H9 (cell line): ENCODE measurements at regions not wholly inside any gene's neighbourhood (a gene's known extent, or its start where the extent isn't known, plus 50 kb on each side); places are given as distances from the start of the nearest gene placed in this dataset.

Source experiments
- DNase-seq: peaks from one replicate; pipeline ENCODE4 v3.0.0-alpha.2; 2017
- H2AFZ ChIP-seq: one replicate; pipeline ENCODE4 v1.6.1; 2013; ENCODE audit warnings: mild to moderate bottlenecking, low read length, control low read depth, moderate library complexity
- H2AK5ac ChIP-seq: 2 replicates; pipeline ENCODE4 v1.6.1; 2013; ENCODE audit warnings: low read length, control low read depth, mixed read lengths; ENCODE audit not compliant: insufficient read length
- H2BK120ac ChIP-seq: one replicate; pipeline ENCODE4 v1.6.1; 2013; ENCODE audit warnings: low read depth, mild to moderate bottlenecking, low read length, control low read depth, inconsistent platforms; ENCODE audit not compliant: poor library complexity, severe bottlenecking
- H2BK12ac ChIP-seq: 2 replicates; pipeline ENCODE4 v1.6.1; 2013; ENCODE audit warnings: low read length, control low read depth, mixed read lengths, low read depth; ENCODE audit not compliant: insufficient read length
- H2BK15ac ChIP-seq: 2 replicates; pipeline ENCODE4 v1.6.1; 2013; ENCODE audit warnings: low read depth, low read length, control low read depth
- H2BK20ac ChIP-seq: one replicate; pipeline ENCODE4 v1.6.1; 2013; ENCODE audit warnings: low read depth, mild to moderate bottlenecking, low read length, control low read depth, inconsistent platforms; ENCODE audit not compliant: poor library complexity, severe bottlenecking
- H2BK5ac ChIP-seq: 2 replicates; pipeline ENCODE4 v1.6.1; 2013; ENCODE audit warnings: low read length, control low read depth, mixed read lengths; ENCODE audit not compliant: insufficient read length
- H3K14ac ChIP-seq: 2 replicates; pipeline ENCODE4 v1.6.1; 2013; ENCODE audit warnings: low read length, control low read depth; ENCODE audit not compliant: insufficient read depth
- H3K18ac ChIP-seq: 2 replicates; pipeline ENCODE4 v1.6.1; 2013; ENCODE audit warnings: low read depth, mild to moderate bottlenecking, mixed read lengths, low read length, control low read depth; ENCODE audit not compliant: insufficient read length
- H3K23ac ChIP-seq: 2 replicates; pipeline ENCODE4 v1.6.1; 2013; ENCODE audit warnings: low read length, control low read depth, mixed read lengths, low read depth; ENCODE audit not compliant: insufficient read length
- H3K23me2 ChIP-seq: 2 replicates; pipeline ENCODE4 v1.6.1; 2013; ENCODE audit warnings: low read depth, mild to moderate bottlenecking, mixed read lengths, low read length, control low read depth; ENCODE audit not compliant: insufficient read length, poor library complexity, severe bottlenecking
- H3K27ac ChIP-seq: 2 replicates; pipeline ENCODE4 v1.5.1; 2013; ENCODE audit warnings: low read length, control low read depth, mixed read lengths, low read depth; ENCODE audit not compliant: insufficient read length
- H3K27me3 ChIP-seq: 2 replicates; pipeline ENCODE4 v1.6.1; 2013; ENCODE audit warnings: low read length, control low read depth, inconsistent platforms; ENCODE audit not compliant: insufficient read depth
- H3K4ac ChIP-seq: 2 replicates; pipeline ENCODE4 v1.6.1; 2013; ENCODE audit warnings: low read depth, mild to moderate bottlenecking, control low read depth, inconsistent platforms, low read length, moderate library complexity
- H3K4me1 ChIP-seq: 2 replicates; pipeline ENCODE4 v1.6.1; 2013; ENCODE audit warnings: low read length, control low read depth, inconsistent platforms; ENCODE audit not compliant: insufficient read depth
- H3K4me2 ChIP-seq: 2 replicates; pipeline ENCODE4 v1.6.1; 2013; ENCODE audit warnings: low read length, control low read depth, mixed read lengths; ENCODE audit not compliant: insufficient read length, insufficient read depth
- H3K56ac ChIP-seq: 2 replicates; pipeline ENCODE4 v1.6.1; 2013; ENCODE audit warnings: low read depth, mild to moderate bottlenecking, mixed read lengths, low read length, control low read depth; ENCODE audit not compliant: insufficient read length
- H3K79me1 ChIP-seq: 2 replicates; pipeline ENCODE4 v1.6.1; 2013; ENCODE audit warnings: low read depth, mild to moderate bottlenecking, moderate library complexity, low read length, control low read depth, inconsistent platforms; ENCODE audit not compliant: insufficient read depth, poor library complexity, severe bottlenecking
- H3K79me2 ChIP-seq: 2 replicates; pipeline ENCODE4 v1.6.1; 2013; ENCODE audit warnings: low read length, control low read depth, inconsistent platforms; ENCODE audit not compliant: insufficient read depth
- H3K9ac ChIP-seq: 2 replicates; pipeline ENCODE4 v1.6.1; 2013; ENCODE audit warnings: low read length, control low read depth, mixed read lengths; ENCODE audit not compliant: insufficient read length; ENCODE audit errors: extremely low read depth
- H3K9me3 ChIP-seq: one replicate; pipeline ENCODE4 v1.6.1; 2013; ENCODE audit warnings: low read depth, low read length, inconsistent platforms; ENCODE audit not compliant: control insufficient read depth
- H3T11ph ChIP-seq: one replicate; pipeline ENCODE4 v1.6.1; 2013; ENCODE audit warnings: mild to moderate bottlenecking, low read length, control low read depth, inconsistent platforms
- H4K20me1 ChIP-seq: one replicate; pipeline ENCODE4 v1.6.1; 2013; ENCODE audit not compliant: control insufficient read depth, insufficient read length, insufficient read depth
- H4K5ac ChIP-seq: 2 replicates; pipeline ENCODE4 v1.6.1; 2013; ENCODE audit warnings: low read depth, mild to moderate bottlenecking, mixed read lengths, low read length, control low read depth; ENCODE audit not compliant: insufficient read length
- H4K8ac ChIP-seq: replicated peaks from 2 replicates; pipeline ENCODE4 v1.6.1; 2013; ENCODE audit warnings: low read length, control low read depth, mixed read lengths, low read depth; ENCODE audit not compliant: insufficient read length
- H4K91ac ChIP-seq: 2 replicates; pipeline ENCODE4 v1.6.1; 2013; ENCODE audit warnings: low read depth, mild to moderate bottlenecking, moderate library complexity, mixed read lengths, low read length, control low read depth; ENCODE audit not compliant: insufficient read length
- H3K27ac Mint-ChIP-seq, 3 experiments: 2 replicates in 2 of 3; 3 replicates in 1 of 3; pipeline ENCODE4 v1.8.0; 2020 to 2021; ENCODE audit warnings: mixed read lengths in 3 of 3, mild to moderate bottlenecking in 1 of 3, moderate library complexity in 1 of 3
- H3K27me3 Mint-ChIP-seq: 2 replicates; pipeline ENCODE4 v1.8.0; 2021; ENCODE audit warnings: low read depth, mild to moderate bottlenecking, moderate library complexity, mixed read lengths
- H3K36me3 Mint-ChIP-seq, 3 experiments: 2 replicates in 2 of 3; 3 replicates in 1 of 3; pipeline ENCODE4 v1.8.0; 2020 to 2021; ENCODE audit warnings: low read depth in 3 of 3, mixed read lengths in 3 of 3; ENCODE audit not compliant: insufficient read depth in 1 of 3
- H3K4me1 Mint-ChIP-seq, 2 experiments: 2 replicates each; pipeline ENCODE4 v1.8.0; 2020; ENCODE audit warnings: mixed read lengths in 2 of 2
- H3K4me3 Mint-ChIP-seq, 2 experiments: 2 replicates in 1 of 2; 3 replicates in 1 of 2; pipeline ENCODE4 v1.8.0; 2020 to 2021; ENCODE audit warnings: mild to moderate bottlenecking in 2 of 2, mixed read lengths in 2 of 2, moderate library complexity in 1 of 2
- H3K9me3 Mint-ChIP-seq, 2 experiments: 2 replicates in 1 of 2; 3 replicates in 1 of 2; pipeline ENCODE4 v1.8.0; 2020; ENCODE audit warnings: mild to moderate bottlenecking in 2 of 2, mixed read lengths in 2 of 2, moderate library complexity in 1 of 2
- WGBS: extraction: QIAGEN DNeasy Blood & Tissue Kit; methylation state at CpG from one replicate; pipeline ENCODE4 v1.1.7; 2013; ENCODE audit warnings: missing lambda C conversion rate, low lambda C conversion rate, mixed read lengths; ENCODE audit not compliant: insufficient read length; ENCODE audit errors: extremely low coverage; 5-methylcytosine and 5-hydroxymethylcytosine counted together
- TF ChIP-seq, protein P1 (sequence below): fragments of 200-600 bp; sonication (generic); conservative IDR thresholded peaks from 3 replicates; pipeline ENCODE4 v1.8.0; 2021; ENCODE audit warnings: antibody characterized with exemption, mild to moderate bottlenecking

DNA sequence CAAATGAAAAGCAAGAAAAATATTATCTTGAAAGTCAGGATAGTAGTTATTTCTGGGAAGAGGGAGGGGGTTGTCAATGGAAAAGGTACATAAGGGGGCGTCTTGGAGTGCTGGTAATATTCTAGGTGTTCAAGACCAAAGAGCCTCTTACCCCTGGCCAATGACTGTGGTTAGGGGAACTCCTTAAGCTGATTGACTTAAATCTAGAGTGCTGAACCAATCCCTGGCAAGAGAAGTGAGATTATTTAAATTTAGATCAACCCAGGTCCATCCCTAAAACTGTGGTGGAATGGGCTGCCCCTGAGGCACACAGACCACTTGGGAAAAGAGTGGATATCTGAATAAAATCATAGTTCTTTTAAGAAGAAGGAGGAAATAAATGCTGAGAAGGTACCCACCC is 174.1 kb downstream of the COPRS start:
- no peaks in the 10 kb centered on the region for H3K23me2 ChIP-seq
- no peak overlapping the region for H2BK5ac ChIP-seq
- H2BK15ac ChIP-seq: no peak overlapping the region
- H3K14ac ChIP-seq: no peak overlapping the region
- no peak overlapping the region for H3K9ac ChIP-seq
- TF ChIP-seq, protein P1, sequence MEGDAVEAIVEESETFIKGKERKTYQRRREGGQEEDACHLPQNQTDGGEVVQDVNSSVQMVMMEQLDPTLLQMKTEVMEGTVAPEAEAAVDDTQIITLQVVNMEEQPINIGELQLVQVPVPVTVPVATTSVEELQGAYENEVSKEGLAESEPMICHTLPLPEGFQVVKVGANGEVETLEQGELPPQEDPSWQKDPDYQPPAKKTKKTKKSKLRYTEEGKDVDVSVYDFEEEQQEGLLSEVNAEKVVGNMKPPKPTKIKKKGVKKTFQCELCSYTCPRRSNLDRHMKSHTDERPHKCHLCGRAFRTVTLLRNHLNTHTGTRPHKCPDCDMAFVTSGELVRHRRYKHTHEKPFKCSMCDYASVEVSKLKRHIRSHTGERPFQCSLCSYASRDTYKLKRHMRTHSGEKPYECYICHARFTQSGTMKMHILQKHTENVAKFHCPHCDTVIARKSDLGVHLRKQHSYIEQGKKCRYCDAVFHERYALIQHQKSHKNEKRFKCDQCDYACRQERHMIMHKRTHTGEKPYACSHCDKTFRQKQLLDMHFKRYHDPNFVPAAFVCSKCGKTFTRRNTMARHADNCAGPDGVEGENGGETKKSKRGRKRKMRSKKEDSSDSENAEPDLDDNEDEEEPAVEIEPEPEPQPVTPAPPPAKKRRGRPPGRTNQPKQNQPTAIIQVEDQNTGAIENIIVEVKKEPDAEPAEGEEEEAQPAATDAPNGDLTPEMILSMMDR: no peak
- no peaks in the 10 kb centered on the region for H3K4me1 ChIP-seq
- H4K8ac ChIP-seq: no peak overlapping the region
- no peak overlapping the region for H3T11ph ChIP-seq
- H3K23ac ChIP-seq: no peak overlapping the region
- H4K91ac ChIP-seq: no peak overlapping the region
- H3K18ac ChIP-seq: no peak overlapping the region
- H2BK12ac ChIP-seq: no peak overlapping the region
- no peaks in the 10 kb centered on the region for H3K9me3 ChIP-seq
- no peak overlapping the region for H2BK20ac ChIP-seq
- H3K4me2 ChIP-seq: no peak overlapping the region
- no peak overlapping the region for H2BK120ac ChIP-seq
- no peak overlapping the region for H3K4ac ChIP-seq
- Mint-ChIP-seq H3K27me3 (no peaks in the 10 kb centered on the region; the same call in none of the 2 replicates), H3K36me3 (no peaks in the 10 kb centered on the region), H3K9me3 (no peaks in the 10 kb centered on the region), H3K4me1 (peaks cover 3 to 4% of the 10 kb centered on the region in 2 experiments; a peak in 2 of 4 replicates), H3K27ac (no peak overlapping the region), H3K4me3 (no peak overlapping the region)
- H3K56ac ChIP-seq: no peak overlapping the region
- no peak overlapping the region for H2AK5ac ChIP-seq
- H4K5ac ChIP-seq: no peak overlapping the region
- H4K20me1 ChIP-seq: no peaks in the 10 kb centered on the region
- no peaks in the 10 kb centered on the region for H3K79me2 ChIP-seq
- no peaks in the 10 kb centered on the region for H3K79me1 ChIP-seq
- H3K27me3 ChIP-seq: no peaks in the 10 kb centered on the region
- no CpG with 5 or more reads among the region's 1 CpG for WGBS
- no peak for DNase-seq
- H3K27ac ChIP-seq: no peak overlapping the region
- H2AFZ ChIP-seq: no peak overlapping the region
